ENCODE measurements at regions not wholly inside any gene's neighbourhood (a gene's known extent, or its start where the extent isn't known, plus 50 kb on each side); places are given as distances from the start of the nearest gene placed in this dataset.

DNA sequence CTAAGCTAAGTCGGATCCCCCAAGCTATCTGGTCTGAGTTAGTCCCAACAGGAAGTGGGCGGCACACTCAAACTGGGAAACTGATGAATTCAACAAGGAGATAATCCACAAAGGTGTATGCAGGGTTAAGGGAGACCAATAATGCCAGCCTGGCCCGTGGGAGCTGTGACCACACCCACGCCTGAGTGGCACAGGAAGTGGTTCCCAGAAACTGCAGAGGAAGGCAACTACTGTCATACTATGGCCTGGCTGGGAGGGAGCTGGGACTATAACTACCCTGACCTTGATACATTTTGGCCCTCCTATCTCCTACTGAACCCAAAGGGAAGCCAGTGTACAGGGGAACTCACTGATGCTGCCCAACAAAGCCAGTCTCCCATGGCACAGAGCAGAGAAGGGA is 85.5 kb upstream of the TDRD3 start:
- DNase-seq (ENCODE audit: low spot score in 2 of 2) (no peak), ATAC-seq (replicated peaks; ENCODE audit: extremely low read depth, poor library complexity, severe bottlenecking) (no peak)
- no peak overlapping the region for H3K27ac Mint-ChIP-seq (ENCODE audit: low read depth)
- no peak overlapping the region for H3K4me3 Mint-ChIP-seq
- no peaks in the 10 kb centered on the region for H3K9me3 Mint-ChIP-seq
- H3K36me3 Mint-ChIP-seq (ENCODE audit: insufficient read depth): no peaks in the 10 kb centered on the region
- peaks cover 8% of the 10 kb centered on the region for H3K27me3 Mint-ChIP-seq
- H3K4me1 Mint-ChIP-seq: peaks cover 12% of the 10 kb centered on the region

- Mint-ChIP-seq H3K27ac (ENCODE audit: low read depth) (no peak overlapping the region), H3K4me3 (no peak overlapping the region), H3K27me3 (peaks cover 13% of the 10 kb centered on the region), H3K36me3 (ENCODE audit: insufficient read depth) (no peaks in the 10 kb centered on the region), H3K9me3 (no peaks in the 10 kb centered on the region), H3K4me1 (peaks cover 12% of the 10 kb centered on the region)
- no peak for ATAC-seq (replicated peaks; ENCODE audit: extremely low read depth, poor library complexity, severe bottlenecking)
- no peak for DNase-seq (ENCODE audit: low spot score in 2 of 2)
Observed at GRCh38 chr13:60312851-60313505, 84.0 kb upstream of the TDRD3 start.

DNA sequence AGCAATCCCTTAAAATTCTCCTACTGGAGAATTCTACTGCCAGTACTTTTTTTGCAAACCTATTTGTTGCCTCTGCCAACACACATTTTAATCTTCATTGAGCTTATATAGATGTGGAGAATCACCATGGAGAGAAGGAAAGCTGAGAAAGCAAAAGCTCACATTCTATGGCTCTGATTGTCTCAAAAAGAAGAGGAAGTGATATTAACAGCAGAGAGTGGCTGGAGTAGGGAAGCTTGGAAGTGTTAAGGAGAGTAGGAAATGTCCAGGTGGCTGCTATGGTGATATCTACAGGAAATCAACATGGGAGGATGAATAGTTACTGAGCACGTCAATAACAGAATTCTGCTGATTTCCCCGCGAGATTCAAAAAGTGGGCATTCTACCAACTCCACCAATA is 78.8 kb upstream of the TDRD3 start:
- no peaks in the 10 kb centered on the region for H3K36me3 Mint-ChIP-seq (ENCODE audit: insufficient read depth)
- no peaks in the 10 kb centered on the region for H3K4me1 Mint-ChIP-seq
- peaks cover 24% of the 10 kb centered on the region for H3K27me3 Mint-ChIP-seq
- H3K4me3 Mint-ChIP-seq: no peak overlapping the region
- ATAC-seq (replicated peaks; ENCODE audit: extremely low read depth, poor library complexity, severe bottlenecking) (no peak), DNase-seq (ENCODE audit: low spot score in 2 of 2) (no peak)
- no peak overlapping the region for H3K27ac Mint-ChIP-seq (ENCODE audit: low read depth)
- H3K9me3 Mint-ChIP-seq: no peaks in the 10 kb centered on the region

DNA sequence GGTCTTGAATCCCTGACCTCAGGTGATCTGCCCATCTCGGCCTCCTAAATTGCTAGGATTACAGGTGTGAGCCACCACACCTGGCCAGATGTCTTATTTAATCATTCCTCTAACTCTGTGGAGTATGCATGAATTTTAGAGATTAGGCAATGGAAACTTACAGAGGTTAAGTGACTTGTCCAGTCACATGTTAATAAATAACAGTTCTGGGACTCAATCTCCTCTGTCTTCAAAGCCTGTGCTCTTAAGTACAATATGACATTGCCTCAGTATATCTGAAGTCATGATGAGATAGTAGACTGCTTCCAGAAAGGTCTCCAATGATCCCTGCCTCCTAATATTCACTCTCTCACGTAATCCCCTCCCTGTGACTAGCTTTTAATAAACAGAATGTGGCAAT is 72.9 kb upstream of the TDRD3 start:
- no peak for DNase-seq (ENCODE audit: low spot score in 2 of 2)
- no peaks in the 10 kb centered on the region for H3K36me3 Mint-ChIP-seq (ENCODE audit: insufficient read depth)
- no peak overlapping the region for H3K27ac Mint-ChIP-seq (ENCODE audit: low read depth)
- no peaks in the 10 kb centered on the region for H3K9me3 Mint-ChIP-seq
- peaks cover 9% of the 10 kb centered on the region for H3K27me3 Mint-ChIP-seq
- no peaks in the 10 kb centered on the region for H3K4me1 Mint-ChIP-seq
- no peak for ATAC-seq (replicated peaks; ENCODE audit: extremely low read depth, poor library complexity, severe bottlenecking)
- H3K4me3 Mint-ChIP-seq: no peak overlapping the region

GRCh38 chr13:60326273-60326672 is 70.7 kb upstream of the TDRD3 start:
- DNase-seq (ENCODE audit: low spot score in 2 of 2) (no peak), ATAC-seq (replicated peaks; ENCODE audit: extremely low read depth, poor library complexity, severe bottlenecking) (no peak)
- no peaks in the 10 kb centered on the region for H3K9me3 Mint-ChIP-seq
- H3K27ac Mint-ChIP-seq (ENCODE audit: low read depth): no peak overlapping the region
- H3K36me3 Mint-ChIP-seq (ENCODE audit: insufficient read depth): no peaks in the 10 kb centered on the region
- no peak overlapping the region for H3K4me3 Mint-ChIP-seq
- peaks cover 3% of the 10 kb centered on the region for H3K27me3 Mint-ChIP-seq
- no peaks in the 10 kb centered on the region for H3K4me1 Mint-ChIP-seq

DNA sequence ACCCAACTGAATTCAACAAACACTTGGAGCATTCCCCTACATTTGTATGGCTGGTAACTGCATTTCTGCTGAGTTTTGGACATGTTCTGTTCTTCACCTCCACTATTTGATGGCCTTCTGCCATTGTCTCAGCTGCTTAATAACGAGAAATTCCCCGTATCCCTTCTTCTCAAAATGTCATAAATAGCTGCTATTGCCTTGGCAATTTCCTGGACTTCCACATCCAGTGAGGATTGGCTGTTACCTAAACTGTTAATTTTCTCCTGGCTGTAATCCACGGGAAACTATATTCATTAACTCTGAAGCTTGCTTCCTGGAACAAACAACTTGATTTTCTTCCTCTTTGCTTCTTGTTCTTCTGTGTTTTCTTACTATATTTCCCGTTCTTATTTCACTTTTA is 69.5 kb upstream of the TDRD3 start:
- H3K4me3 Mint-ChIP-seq: no peak overlapping the region
- H3K36me3 Mint-ChIP-seq (ENCODE audit: insufficient read depth): no peaks in the 10 kb centered on the region
- no peak overlapping the region for H3K27ac Mint-ChIP-seq (ENCODE audit: low read depth)
- H3K27me3 Mint-ChIP-seq: peaks cover 7% of the 10 kb centered on the region
- no peaks in the 10 kb centered on the region for H3K9me3 Mint-ChIP-seq
- H3K4me1 Mint-ChIP-seq: no peaks in the 10 kb centered on the region
- DNase-seq (ENCODE audit: low spot score in 2 of 2) (no peak), ATAC-seq (replicated peaks; ENCODE audit: extremely low read depth, poor library complexity, severe bottlenecking) (no peak)

DNA sequence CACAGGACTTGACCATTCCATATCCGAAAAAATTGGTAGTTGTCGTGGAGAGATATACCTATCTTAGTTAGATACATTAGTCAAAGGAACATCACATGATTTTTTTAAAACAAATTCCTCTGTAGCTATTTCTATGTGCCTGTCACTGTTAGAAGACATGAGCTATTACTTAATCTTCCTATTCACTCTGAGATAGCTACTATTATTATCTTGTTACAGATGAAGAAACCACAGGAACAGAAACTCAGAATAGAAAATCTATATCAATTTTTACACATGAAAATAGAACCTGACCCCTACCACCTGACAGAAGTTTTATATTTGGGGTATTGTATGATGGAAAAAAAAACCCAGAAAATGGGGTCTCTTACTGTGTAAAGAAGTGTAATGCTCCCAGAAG is 68.9 kb upstream of the TDRD3 start:
- Mint-ChIP-seq H3K27me3 (peaks cover 11% of the 10 kb centered on the region), H3K4me1 (no peaks in the 10 kb centered on the region), H3K4me3 (no peak overlapping the region), H3K27ac (ENCODE audit: low read depth) (no peak overlapping the region), H3K36me3 (ENCODE audit: insufficient read depth) (no peaks in the 10 kb centered on the region), H3K9me3 (peaks cover under 1% of the 10 kb centered on the region)
- DNase-seq (ENCODE audit: low spot score in 2 of 2) (no peak), ATAC-seq (replicated peaks; ENCODE audit: extremely low read depth, poor library complexity, severe bottlenecking) (no peak)

DNA sequence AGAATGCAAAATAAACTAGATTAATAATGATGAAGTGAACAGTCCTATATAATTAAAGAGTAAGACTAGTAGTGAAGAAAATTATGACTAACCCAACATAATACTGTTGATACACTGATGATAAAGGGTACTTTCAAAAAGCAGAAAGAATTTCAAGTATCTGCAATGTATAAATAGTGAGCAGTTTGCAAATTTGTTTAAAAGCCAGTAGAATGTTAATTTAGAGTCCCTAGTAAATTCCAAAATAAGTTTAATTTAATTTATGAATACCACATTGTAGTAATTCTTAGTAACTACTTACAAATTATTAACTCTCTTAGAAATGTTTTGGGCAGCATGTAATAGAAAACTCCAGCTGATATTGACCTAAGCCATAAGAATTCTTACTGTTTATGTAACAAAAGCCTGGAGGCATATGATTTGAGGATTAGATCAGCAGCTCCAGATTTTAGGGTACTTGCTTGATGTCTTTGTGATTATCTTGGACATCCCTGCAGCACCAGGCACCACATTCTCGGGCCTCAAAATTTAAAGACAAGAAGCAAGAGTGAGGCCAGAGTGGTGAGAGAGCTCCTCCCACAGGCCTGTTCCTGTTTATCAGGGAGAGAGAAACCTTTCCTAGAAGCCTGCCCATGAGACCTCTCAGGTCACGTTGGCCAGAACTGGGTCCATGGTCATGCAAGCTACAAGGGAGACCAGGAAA is 67.6 kb upstream of the TDRD3 start:
- ATAC-seq (replicated peaks; ENCODE audit: extremely low read depth, poor library complexity, severe bottlenecking) (no peak), DNase-seq (ENCODE audit: low spot score in 2 of 2) (no peak)
- peaks cover 17% of the 10 kb centered on the region for H3K27me3 Mint-ChIP-seq
- no peak overlapping the region for H3K4me3 Mint-ChIP-seq
- peaks cover 5% of the 10 kb centered on the region for H3K9me3 Mint-ChIP-seq
- H3K27ac Mint-ChIP-seq (ENCODE audit: low read depth): no peak overlapping the region
- H3K36me3 Mint-ChIP-seq (ENCODE audit: insufficient read depth): no peaks in the 10 kb centered on the region
- H3K4me1 Mint-ChIP-seq: no peaks in the 10 kb centered on the region

- ATAC-seq (replicated peaks; ENCODE audit: extremely low read depth, poor library complexity, severe bottlenecking) (no peak), DNase-seq (ENCODE audit: low spot score in 2 of 2) (no peak)
- no peak overlapping the region for H3K27ac Mint-ChIP-seq (ENCODE audit: low read depth)
- peaks cover 17% of the 10 kb centered on the region for H3K27me3 Mint-ChIP-seq
- no peaks in the 10 kb centered on the region for H3K4me1 Mint-ChIP-seq
- H3K36me3 Mint-ChIP-seq (ENCODE audit: insufficient read depth): no peaks in the 10 kb centered on the region
- H3K4me3 Mint-ChIP-seq: no peak overlapping the region
- peaks cover 5% of the 10 kb centered on the region for H3K9me3 Mint-ChIP-seq
Observed at GRCh38 chr13:60331249-60332012, 65.6 kb upstream of the TDRD3 start.

- Mint-ChIP-seq H3K27me3 (peaks cover 17% of the 10 kb centered on the region), H3K27ac (ENCODE audit: low read depth) (no peak overlapping the region), H3K4me1 (no peaks in the 10 kb centered on the region), H3K4me3 (no peak overlapping the region), H3K36me3 (ENCODE audit: insufficient read depth) (no peaks in the 10 kb centered on the region), H3K9me3 (peaks cover 5% of the 10 kb centered on the region)
- DNase-seq (ENCODE audit: low spot score in 2 of 2) (no peak), ATAC-seq (replicated peaks; ENCODE audit: extremely low read depth, poor library complexity, severe bottlenecking) (no peak)
Observed at GRCh38 chr13:60332682-60333081, 64.3 kb upstream of the TDRD3 start.

GRCh38 chr13:60334310-60334709 is 62.7 kb upstream of the TDRD3 start:
- Mint-ChIP-seq H3K36me3 (ENCODE audit: insufficient read depth) (no peaks in the 10 kb centered on the region), H3K27ac (ENCODE audit: low read depth) (no peak overlapping the region), H3K4me1 (no peaks in the 10 kb centered on the region), H3K27me3 (peaks cover 30% of the 10 kb centered on the region), H3K4me3 (no peak overlapping the region), H3K9me3 (peaks cover 5% of the 10 kb centered on the region)
- ATAC-seq (replicated peaks; ENCODE audit: extremely low read depth, poor library complexity, severe bottlenecking) (no peak), DNase-seq (ENCODE audit: low spot score in 2 of 2) (no peak)

DNA sequence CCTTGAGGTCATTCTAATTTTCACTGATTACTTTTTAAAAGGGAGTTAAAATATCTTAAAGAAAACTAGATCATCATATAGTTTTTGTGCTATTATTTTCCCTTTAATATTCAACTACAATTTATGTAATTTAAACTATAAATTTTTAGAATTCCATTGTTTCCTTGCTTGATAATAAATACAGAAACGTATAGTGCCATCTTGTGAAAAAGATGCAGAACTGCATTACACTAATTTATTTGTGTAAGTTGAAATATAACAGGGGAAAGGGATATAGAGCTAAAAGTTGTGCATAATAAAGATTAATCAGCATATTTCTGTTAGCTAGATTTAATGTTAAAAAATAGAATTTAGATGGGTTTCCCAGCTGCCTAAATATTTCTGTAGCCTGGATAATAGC is 61.5 kb upstream of the TDRD3 start:
- no peak for ATAC-seq (replicated peaks; ENCODE audit: extremely low read depth, poor library complexity, severe bottlenecking)

DNA sequence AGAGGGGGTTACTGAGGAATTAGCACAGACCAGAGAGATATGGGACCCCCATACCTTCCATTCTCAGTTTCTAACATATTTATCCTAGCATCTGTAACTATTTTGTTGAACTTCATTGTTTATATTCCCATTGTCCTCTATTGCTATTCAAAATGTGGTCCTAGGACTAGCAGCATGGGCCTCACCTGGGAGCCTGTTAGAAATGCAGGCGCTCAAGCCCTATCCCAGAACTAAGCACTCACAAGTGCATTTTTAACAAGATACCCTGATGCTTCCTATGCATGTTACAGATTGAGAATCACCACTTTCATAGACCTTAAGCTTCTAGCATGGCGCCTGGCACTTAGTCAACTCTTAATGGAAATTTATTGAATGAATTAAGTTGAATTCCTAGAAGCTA is 58.3 kb upstream of the TDRD3 start:
- DNase-seq (ENCODE audit: low spot score in 2 of 2) (no peak), ATAC-seq (replicated peaks; ENCODE audit: extremely low read depth, poor library complexity, severe bottlenecking) (no peak)
- peaks cover 6% of the 10 kb centered on the region for H3K9me3 Mint-ChIP-seq
- no peaks in the 10 kb centered on the region for H3K36me3 Mint-ChIP-seq (ENCODE audit: insufficient read depth)
- H3K4me1 Mint-ChIP-seq: no peaks in the 10 kb centered on the region
- no peak overlapping the region for H3K4me3 Mint-ChIP-seq
- H3K27ac Mint-ChIP-seq (ENCODE audit: low read depth): no peak overlapping the region
- peaks cover 44% of the 10 kb centered on the region for H3K27me3 Mint-ChIP-seq

More for the DNA sequence above, 61.5 kb upstream of the TDRD3 start:
- no peak overlapping the region for H3K4me3 Mint-ChIP-seq
- H3K9me3 Mint-ChIP-seq: peaks cover 5% of the 10 kb centered on the region
- peaks cover 33% of the 10 kb centered on the region for H3K27me3 Mint-ChIP-seq
- H3K4me1 Mint-ChIP-seq: no peaks in the 10 kb centered on the region
- H3K27ac Mint-ChIP-seq (ENCODE audit: low read depth): no peak overlapping the region
- H3K36me3 Mint-ChIP-seq (ENCODE audit: insufficient read depth): no peaks in the 10 kb centered on the region
- no peak for DNase-seq (ENCODE audit: low spot score in 2 of 2)

Data from central memory CD8-positive, alpha-beta T cell (primary cell).